Neural progenitor cell (in vitro differentiated cells): ENCODE measurements at regions not wholly inside any gene's neighbourhood (a gene's known extent, or its start where the extent isn't known, plus 50 kb on each side); places are given as distances from the start of the nearest gene placed in this dataset.

Experiments used
- DNase-seq: peaks from one replicate; pipeline ENCODE4 v3.0.0-alpha.2; 2016; ENCODE audit warnings: low spot score
- H2AFZ ChIP-seq: fragments of 200-600 bp; sonication (generic); replicated peaks from 2 replicates; pipeline ENCODE4 v1.6.1; 2016; ENCODE audit warnings: antibody characterized with exemption
- H3F3A ChIP-seq: fragments of 200-600 bp; sonication (generic); 2 replicates; pipeline ENCODE4 v1.6.1; 2016; ENCODE audit warnings: antibody characterized with exemption, low read depth
- H3K27ac ChIP-seq: fragments of 200-600 bp; sonication (generic); 2 replicates; pipeline ENCODE4 v1.5.1; 2016; ENCODE audit warnings: mild to moderate bottlenecking
- H3K27me3 ChIP-seq: fragments of 200-600 bp; sonication (generic); 2 replicates; pipeline ENCODE4 v1.6.1; 2016; ENCODE audit warnings: mild to moderate bottlenecking, moderate library complexity
- H3K36me3 ChIP-seq: fragments of 200-600 bp; sonication (generic); 2 replicates; pipeline ENCODE4 v1.5.1; 2016
- H3K4me1 ChIP-seq: fragments of 200-600 bp; sonication (generic); 2 replicates; pipeline ENCODE4 v1.6.1; 2016; ENCODE audit warnings: mixed run types
- H3K4me2 ChIP-seq: fragments of 200-600 bp; sonication (generic); 2 replicates; pipeline ENCODE4 v1.6.1; 2016
- H3K4me3 ChIP-seq: fragments of 200-600 bp; sonication (generic); 2 replicates; pipeline ENCODE4 v1.5.1; 2016
- H3K79me2 ChIP-seq: fragments of 200-600 bp; sonication (generic); 2 replicates; pipeline ENCODE4 v1.6.1; 2016; ENCODE audit warnings: low read depth
- H3K9ac ChIP-seq: fragments of 200-600 bp; sonication (generic); 2 replicates; pipeline ENCODE4 v1.6.1; 2016
- H3K9me3 ChIP-seq: fragments of 200-600 bp; sonication (generic); 2 replicates; pipeline ENCODE4 v1.5.1; 2016; ENCODE audit warnings: low read depth
- H4K20me1 ChIP-seq: fragments of 200-600 bp; sonication (generic); 2 replicates; pipeline ENCODE4 v1.6.1; 2016; ENCODE audit warnings: low read depth
- H3K27ac Mint-ChIP-seq: 3 replicates; pipeline ENCODE4 v1.8.0; 2021; ENCODE audit warnings: mixed read lengths
- H3K27me3 Mint-ChIP-seq: 2 replicates; pipeline ENCODE4 v1.8.0; 2022; ENCODE audit warnings: low read depth, mild to moderate bottlenecking, inconsistent platforms, moderate library complexity, mixed read lengths; ENCODE audit not compliant: insufficient read depth
- H3K36me3 Mint-ChIP-seq: 3 replicates; pipeline ENCODE4 v1.8.0; 2021; ENCODE audit warnings: mixed read lengths
- H3K4me1 Mint-ChIP-seq: 3 replicates; pipeline ENCODE4 v1.8.0; 2021; ENCODE audit warnings: mixed read lengths
- H3K4me3 Mint-ChIP-seq: 3 replicates; pipeline ENCODE4 v1.8.0; 2021; ENCODE audit warnings: mild to moderate bottlenecking, moderate library complexity, mixed read lengths
- H3K9me3 Mint-ChIP-seq: 3 replicates; pipeline ENCODE4 v1.8.0; 2020; ENCODE audit warnings: mixed read lengths
- EZH2 ChIP-seq: fragments of 200-600 bp; sonication (generic); IDR thresholded peaks from 2 replicates; pipeline ENCODE4 v1.6.1; 2017; ENCODE audit warnings: antibody characterized with exemption, mild to moderate bottlenecking, moderate library complexity
- EZH2phosphoT487 ChIP-seq: fragments of 200-600 bp; sonication (generic); IDR thresholded peaks from 2 replicates; pipeline ENCODE4 v1.6.1; 2017; ENCODE audit warnings: antibody characterized with exemption
- TF ChIP-seq, protein P1 (sequence below): fragments of 200-600 bp; sonication (generic); IDR thresholded peaks from 2 replicates; pipeline ENCODE4 v1.5.1; 2017; ENCODE audit warnings: antibody characterized with exemption, mild to moderate bottlenecking

DNA sequence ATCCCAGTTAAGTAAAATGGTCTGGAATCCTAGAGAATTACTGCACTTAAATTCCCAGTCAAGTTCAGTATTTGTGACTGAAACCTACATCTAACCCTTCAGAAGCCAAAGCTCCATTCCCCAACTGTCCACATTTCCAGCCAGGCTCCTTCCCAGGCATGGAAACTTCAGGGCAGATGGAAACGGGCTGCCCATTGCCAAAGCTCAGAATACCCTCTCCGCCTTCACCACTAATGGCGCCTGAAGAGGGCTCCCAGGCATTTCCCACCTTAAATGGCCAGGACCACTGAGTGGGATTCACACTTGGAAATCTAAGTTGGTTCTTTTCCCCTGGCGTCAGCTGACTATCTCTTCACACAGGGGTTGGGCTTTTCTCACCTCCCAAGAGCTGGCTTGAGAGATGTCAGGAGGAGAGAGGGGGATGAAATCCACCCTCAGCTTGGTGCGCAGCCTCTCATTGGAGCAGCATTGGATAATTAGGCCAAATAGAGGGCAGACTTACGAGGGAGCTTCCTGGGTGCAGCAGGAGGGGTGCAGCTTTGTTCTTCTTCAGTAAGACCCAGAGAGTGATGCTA, 82.9 kb downstream of the ANKRD60 start:
- Histone ChIP-seq H3K4me3 (no peak overlapping the region), H2AFZ (no peak overlapping the region), H3F3A (no peaks in the 10 kb centered on the region), H4K20me1 (no peaks in the 10 kb centered on the region), H3K36me3 (no peaks in the 10 kb centered on the region), H3K4me1 (peaks cover 13% of the 10 kb centered on the region), H3K9me3 (no peaks in the 10 kb centered on the region), H3K27ac (no peak overlapping the region), H3K27me3 (peaks cover 20% of the 10 kb centered on the region), H3K79me2 (no peaks in the 10 kb centered on the region), H3K4me2 (peak overlapping the region; percentile 6), H3K9ac (no peak overlapping the region)
- Mint-ChIP-seq H3K27ac (no peak overlapping the region), H3K9me3 (peaks cover 11% of the 10 kb centered on the region), H3K27me3 (peaks cover 17% of the 10 kb centered on the region), H3K4me3 (no peak overlapping the region), H3K4me1 (peaks cover 6% of the 10 kb centered on the region), H3K36me3 (no peaks in the 10 kb centered on the region)
- DNase-seq: no peak
- TF ChIP-seq, protein P1, sequence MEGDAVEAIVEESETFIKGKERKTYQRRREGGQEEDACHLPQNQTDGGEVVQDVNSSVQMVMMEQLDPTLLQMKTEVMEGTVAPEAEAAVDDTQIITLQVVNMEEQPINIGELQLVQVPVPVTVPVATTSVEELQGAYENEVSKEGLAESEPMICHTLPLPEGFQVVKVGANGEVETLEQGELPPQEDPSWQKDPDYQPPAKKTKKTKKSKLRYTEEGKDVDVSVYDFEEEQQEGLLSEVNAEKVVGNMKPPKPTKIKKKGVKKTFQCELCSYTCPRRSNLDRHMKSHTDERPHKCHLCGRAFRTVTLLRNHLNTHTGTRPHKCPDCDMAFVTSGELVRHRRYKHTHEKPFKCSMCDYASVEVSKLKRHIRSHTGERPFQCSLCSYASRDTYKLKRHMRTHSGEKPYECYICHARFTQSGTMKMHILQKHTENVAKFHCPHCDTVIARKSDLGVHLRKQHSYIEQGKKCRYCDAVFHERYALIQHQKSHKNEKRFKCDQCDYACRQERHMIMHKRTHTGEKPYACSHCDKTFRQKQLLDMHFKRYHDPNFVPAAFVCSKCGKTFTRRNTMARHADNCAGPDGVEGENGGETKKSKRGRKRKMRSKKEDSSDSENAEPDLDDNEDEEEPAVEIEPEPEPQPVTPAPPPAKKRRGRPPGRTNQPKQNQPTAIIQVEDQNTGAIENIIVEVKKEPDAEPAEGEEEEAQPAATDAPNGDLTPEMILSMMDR: no peak
- TF ChIP-seq EZH2phosphoT487 (no peak), EZH2 (no peak)

DNA sequence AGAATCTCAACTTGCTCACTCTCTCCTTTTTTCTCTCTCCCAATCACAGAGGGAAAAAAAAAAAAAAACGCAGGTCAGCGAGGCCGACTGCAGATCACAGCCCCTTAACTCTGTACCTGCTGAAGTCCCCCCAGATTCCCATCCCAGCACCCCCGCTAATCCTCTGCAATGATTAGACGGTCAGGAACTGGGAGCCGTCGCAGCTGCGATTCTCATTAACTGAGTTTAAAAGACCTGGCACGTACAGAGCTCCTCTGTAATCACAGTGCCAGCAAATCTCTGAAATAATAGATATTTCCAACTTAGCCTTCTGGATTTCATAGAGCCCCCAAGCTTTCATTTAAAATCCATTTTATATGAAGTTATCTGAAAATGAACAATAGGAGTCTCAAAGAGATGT, 84.4 kb downstream of the ANKRD60 start:
- Mint-ChIP-seq H3K9me3 (peaks cover 11% of the 10 kb centered on the region), H3K27ac (no peak overlapping the region)

DNA sequence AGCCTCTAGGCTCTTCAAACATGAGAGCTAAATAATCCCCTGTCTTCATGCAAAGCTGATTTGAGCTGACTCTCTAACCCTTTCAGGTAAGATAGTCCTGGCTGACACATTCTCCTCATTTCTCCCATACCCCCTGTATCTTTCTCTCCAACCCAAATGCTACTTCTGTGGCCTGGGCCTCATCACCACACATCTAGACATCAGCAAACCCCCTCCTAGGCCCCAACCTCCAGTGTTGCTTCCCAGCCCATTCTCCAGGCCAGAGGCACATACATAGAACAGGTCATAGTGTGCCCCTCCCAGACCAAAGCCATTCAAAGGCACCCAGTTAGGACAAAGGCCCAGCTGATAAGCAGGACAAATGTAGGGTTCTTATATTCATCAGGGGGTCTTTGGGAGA, 84.9 kb downstream of the ANKRD60 start:
- Histone ChIP-seq H3K27me3 (no peaks in the 10 kb centered on the region), H3K4me3 (no peak overlapping the region), H3F3A (no peaks in the 10 kb centered on the region), H3K79me2 (no peaks in the 10 kb centered on the region), H2AFZ (no peak overlapping the region), H3K4me1 (peaks cover 10% of the 10 kb centered on the region), H3K36me3 (no peaks in the 10 kb centered on the region), H4K20me1 (no peaks in the 10 kb centered on the region), H3K27ac (no peak overlapping the region), H3K4me2 (no peak overlapping the region), H3K9ac (no peak overlapping the region), H3K9me3 (no peaks in the 10 kb centered on the region)
- Mint-ChIP-seq H3K27me3 (peaks cover 12% of the 10 kb centered on the region), H3K9me3 (peaks cover 11% of the 10 kb centered on the region), H3K27ac (peak overlapping the region; percentile 5), H3K4me3 (no peak overlapping the region), H3K36me3 (no peaks in the 10 kb centered on the region), H3K4me1 (no peaks in the 10 kb centered on the region)
- DNase-seq: no peak
- TF ChIP-seq EZH2 (no peak), EZH2phosphoT487 (no peak)
- TF ChIP-seq, protein P1: no peak

More for the DNA sequence above, 84.4 kb downstream of the ANKRD60 start:
- Mint-ChIP-seq H3K4me3 (no peak overlapping the region), H3K27me3 (peaks cover 14% of the 10 kb centered on the region), H3K36me3 (no peaks in the 10 kb centered on the region), H3K4me1 (no peaks in the 10 kb centered on the region)
- H3K27ac ChIP-seq: no peak overlapping the region
- no peak overlapping the region for H3K9ac ChIP-seq
- no peaks in the 10 kb centered on the region for H3F3A ChIP-seq
- TF ChIP-seq, protein P1: no peak
- TF ChIP-seq EZH2 (no peak), EZH2phosphoT487 (no peak)
- no peaks in the 10 kb centered on the region for H4K20me1 ChIP-seq
- no peaks in the 10 kb centered on the region for H3K9me3 ChIP-seq
- no peaks in the 10 kb centered on the region for H3K79me2 ChIP-seq
- H3K27me3 ChIP-seq: peaks cover 5% of the 10 kb centered on the region
- no peak overlapping the region for H3K4me2 ChIP-seq
- H2AFZ ChIP-seq: no peak overlapping the region
- H3K4me1 ChIP-seq: peaks cover 10% of the 10 kb centered on the region
- H3K4me3 ChIP-seq: no peak overlapping the region
- DNase-seq: no peak
- H3K36me3 ChIP-seq: no peaks in the 10 kb centered on the region
